Breast epithelium (tissue), 3 donors: ENCODE measurements at regions not wholly inside any gene's neighbourhood (a gene's known extent, or its start where the extent isn't known, plus 50 kb on each side); places are given as distances from the start of the nearest gene placed in this dataset.

ENCODE experiments used
- CTCF ChIP-seq, 3 donors: fragments of 450-650 bp; IDR thresholded peaks; one replicate each; pipeline ENCODE4 v1.5.1; 2016 to 2017; ENCODE audit warnings: antibody characterized with exemption in 3 of 3, mild to moderate bottlenecking in 3 of 3, moderate library complexity in 3 of 3
- POLR2A ChIP-seq: fragments of 450-650 bp; IDR thresholded peaks from one replicate; pipeline ENCODE4 v1.6.1; 2016; ENCODE audit warnings: antibody characterized with exemption, mild to moderate bottlenecking, moderate library complexity
- POLR2AphosphoS5 ChIP-seq, 3 donors: sonication (generic); formaldehyde crosslinking; IDR thresholded peaks; one replicate each; pipeline ENCODE4 v1.6.1; 2017; ENCODE audit warnings: antibody characterized with exemption in 3 of 3

GRCh38 chr16:72689851-72690250 is 358.1 kb downstream of the ZFHX3 start:
- no peak for TF ChIP-seq CTCF (IDR thresholded peaks at IDR 0.05)
- TF ChIP-seq POLR2A, result no peak
- TF ChIP-seq POLR2AphosphoS5 (IDR thresholded peaks at IDR 0.05), result no peak
